OCI-LY7 (cell line): ENCODE measurements at regions not wholly inside any gene's neighbourhood (a gene's known extent, or its start where the extent isn't known, plus 50 kb on each side); places are given as distances from the start of the nearest gene placed in this dataset.

Experiments used
- BruUV-seq: library from RNA; stranded (reverse); fragments of 400-500 nt; replicated peaks from 2 replicates; lab custom pipeline; 2021; lab: Mats Ljungman, UMichigan
- CTCF ChIA-PET: fragments of 300-600 bp; sonication (Branson Sonifier 250); formaldehyde crosslinking; loops from one replicate; lab custom pipeline; 2022; ENCODE audit warnings: antibody characterized with exemption; ENCODE audit not compliant: unreplicated experiment; lab: Charles Lee
- POLR2A ChIA-PET: fragments of 300-600 bp; sonication (Branson Sonifier 250); formaldehyde crosslinking; loops from one replicate; lab custom pipeline; 2022; ENCODE audit warnings: antibody characterized with exemption; lab: Charles Lee
- DNase-seq: peaks from one replicate; pipeline ENCODE4 v3.0.0-alpha.2; 2015; ENCODE audit warnings: low spot score
- H2AFZ ChIP-seq: fragments of 200-600 bp; sonication (generic), shearing (Covaris generic); 2 replicates; pipeline ENCODE4 v1.6.1; 2014; ENCODE audit warnings: mild to moderate bottlenecking, antibody characterized with exemption, low read length, moderate library complexity
- H3K27ac ChIP-seq: fragments of 200-600 bp; sonication (generic); 2 replicates; pipeline ENCODE4 v1.5.1; 2014; ENCODE audit warnings: mixed run types, low read depth, mild to moderate bottlenecking, moderate library complexity, low read length, inconsistent platforms; ENCODE audit not compliant: poor library complexity, severe bottlenecking
- H3K36me3 ChIP-seq: fragments of 200-600 bp; sonication (generic); 2 replicates; pipeline ENCODE4 v1.6.1; 2014; ENCODE audit warnings: mild to moderate bottlenecking, antibody characterized with exemption, low read length, moderate library complexity, mixed read lengths; ENCODE audit not compliant: insufficient read depth
- H3K4me1 ChIP-seq: fragments of 200-600 bp; sonication (generic); 2 replicates; pipeline ENCODE4 v1.5.1; 2014; ENCODE audit warnings: mild to moderate bottlenecking, low read length; ENCODE audit not compliant: insufficient read depth, poor library complexity, severe bottlenecking
- H3K4me2 ChIP-seq: fragments of 200-600 bp; sonication (generic); 2 replicates; pipeline ENCODE4 v1.6.1; 2014; ENCODE audit warnings: mild to moderate bottlenecking, low read length
- H3K4me3 ChIP-seq: fragments of 200-600 bp; sonication (generic); 2 replicates; pipeline ENCODE4 v1.5.1; 2014; ENCODE audit warnings: mild to moderate bottlenecking, low read depth, low read length; ENCODE audit not compliant: poor library complexity, severe bottlenecking
- H3K79me2 ChIP-seq: fragments of 200-600 bp; sonication (generic); 2 replicates; pipeline ENCODE4 v1.6.1; 2016; ENCODE audit warnings: low read depth, mild to moderate bottlenecking, low read length, moderate library complexity, mixed read lengths; ENCODE audit not compliant: insufficient read depth
- H3K9me2 ChIP-seq: fragments of 200-600 bp; sonication (generic); 2 replicates; pipeline ENCODE4 v1.6.1; 2016; ENCODE audit warnings: mild to moderate bottlenecking, low read length, mixed read lengths; ENCODE audit not compliant: insufficient read depth
- H3K9me3 ChIP-seq: fragments of 200-600 bp; sonication (generic); 2 replicates; pipeline ENCODE4 v1.6.1; 2014; ENCODE audit warnings: mild to moderate bottlenecking, mixed run types, low read length, mixed read lengths
- H4K20me1 ChIP-seq: fragments of 200-600 bp; sonication (generic); 2 replicates; pipeline ENCODE4 v1.6.1; 2014; ENCODE audit warnings: mild to moderate bottlenecking, antibody characterized with exemption, low read length, moderate library complexity, mixed read lengths; ENCODE audit not compliant: insufficient read depth
- EZH2phosphoT487 ChIP-seq: fragments of 200-600 bp; sonication (generic); IDR thresholded peaks from 2 replicates; pipeline ENCODE4 v1.6.1; 2018; ENCODE audit warnings: low read depth, borderline replicate concordance, mild to moderate bottlenecking, mixed run types, antibody characterized with exemption, low read length, moderate library complexity, mixed read lengths
- intact Hi-C: fragments of 100-400 bp; cut with micrococcal nuclease; formaldehyde crosslinking; loops from one replicate; pipeline ENCODE4 v1.10.0; 2022; ENCODE audit not compliant: unreplicated experiment
- TF ChIP-seq, protein P1 (sequence below): fragments of 200-600 bp; sonication (generic); conservative IDR thresholded peaks from 2 replicates; pipeline ENCODE4 v1.5.1; 2014; ENCODE audit warnings: mild to moderate bottlenecking, antibody characterized with exemption, low read length, moderate library complexity, mixed read lengths

DNA sequence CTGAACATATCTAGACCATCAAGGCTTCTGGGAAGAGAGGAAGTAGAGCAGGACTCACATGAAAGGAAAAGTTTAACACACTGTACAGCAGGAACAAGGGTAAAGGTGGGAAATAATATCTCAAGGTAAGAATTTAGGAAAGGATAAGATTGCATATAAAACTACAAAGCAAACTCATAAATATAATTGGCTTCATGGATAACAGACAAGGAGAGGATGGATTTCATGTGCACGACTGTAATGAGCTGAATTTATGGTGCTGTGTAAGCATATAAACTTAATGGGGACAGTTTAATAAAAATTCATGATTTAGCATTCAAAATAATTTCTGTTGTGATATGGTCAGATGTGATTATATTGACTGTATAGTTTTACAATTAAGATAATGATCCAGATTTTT lies 298.0 kb downstream of the GXYLT1 start:
- no peaks in the 10 kb centered on the region for H3K9me3 ChIP-seq
- H4K20me1 ChIP-seq, result no peaks in the 10 kb centered on the region
- H3K9me2 ChIP-seq, result no peaks in the 10 kb centered on the region
- H3K4me1 ChIP-seq, result no peaks in the 10 kb centered on the region
- DNase-seq, result no peak
- BruUV-seq, result no TSS peak
- ChIA-PET CTCF (no interaction called here), POLR2A (interaction anchor here (0.5 kb wide), 1 partner anchor 20 kb away, joined by 3 read pairs; no protein-coding TSS in a partner anchor)
- H3K79me2 ChIP-seq, result no peaks in the 10 kb centered on the region
- H3K4me2 ChIP-seq, result no peak overlapping the region
- no peak for TF ChIP-seq EZH2phosphoT487
- TF ChIP-seq, protein P1, sequence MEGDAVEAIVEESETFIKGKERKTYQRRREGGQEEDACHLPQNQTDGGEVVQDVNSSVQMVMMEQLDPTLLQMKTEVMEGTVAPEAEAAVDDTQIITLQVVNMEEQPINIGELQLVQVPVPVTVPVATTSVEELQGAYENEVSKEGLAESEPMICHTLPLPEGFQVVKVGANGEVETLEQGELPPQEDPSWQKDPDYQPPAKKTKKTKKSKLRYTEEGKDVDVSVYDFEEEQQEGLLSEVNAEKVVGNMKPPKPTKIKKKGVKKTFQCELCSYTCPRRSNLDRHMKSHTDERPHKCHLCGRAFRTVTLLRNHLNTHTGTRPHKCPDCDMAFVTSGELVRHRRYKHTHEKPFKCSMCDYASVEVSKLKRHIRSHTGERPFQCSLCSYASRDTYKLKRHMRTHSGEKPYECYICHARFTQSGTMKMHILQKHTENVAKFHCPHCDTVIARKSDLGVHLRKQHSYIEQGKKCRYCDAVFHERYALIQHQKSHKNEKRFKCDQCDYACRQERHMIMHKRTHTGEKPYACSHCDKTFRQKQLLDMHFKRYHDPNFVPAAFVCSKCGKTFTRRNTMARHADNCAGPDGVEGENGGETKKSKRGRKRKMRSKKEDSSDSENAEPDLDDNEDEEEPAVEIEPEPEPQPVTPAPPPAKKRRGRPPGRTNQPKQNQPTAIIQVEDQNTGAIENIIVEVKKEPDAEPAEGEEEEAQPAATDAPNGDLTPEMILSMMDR, result no peak
- no peak overlapping the region for H2AFZ ChIP-seq
- no peak overlapping the region for H3K4me3 ChIP-seq
- no peak overlapping the region for H3K27ac ChIP-seq
- intact Hi-C loops, result no loop called here
- H3K36me3 ChIP-seq, result no peaks in the 10 kb centered on the region

- no peak overlapping the region for H2AFZ ChIP-seq
- no peaks in the 10 kb centered on the region for H3K4me1 ChIP-seq
- TF ChIP-seq, protein P1, result no peak
- no peak for TF ChIP-seq EZH2phosphoT487
- H3K79me2 ChIP-seq, result no peaks in the 10 kb centered on the region
- ChIA-PET POLR2A (no interaction called here), CTCF (no interaction called here)
- no peaks in the 10 kb centered on the region for H4K20me1 ChIP-seq
- BruUV-seq, result no TSS peak
- H3K4me2 ChIP-seq, result no peak overlapping the region
- intact Hi-C loops, result no loop called here
- no peak for DNase-seq
- no peaks in the 10 kb centered on the region for H3K36me3 ChIP-seq
- H3K27ac ChIP-seq, result no peak overlapping the region
- H3K4me3 ChIP-seq, result no peak overlapping the region
- H3K9me3 ChIP-seq, result no peaks in the 10 kb centered on the region
- no peaks in the 10 kb centered on the region for H3K9me2 ChIP-seq
These were observed 308.3 kb downstream of the GXYLT1 start for GRCh38 chr12:41836416-41836815.

- Histone ChIP-seq H4K20me1 (no peaks in the 10 kb centered on the region), H3K79me2 (no peaks in the 10 kb centered on the region), H3K9me2 (no peaks in the 10 kb centered on the region), H3K4me2 (no peak overlapping the region), H3K27ac (no peak overlapping the region), H3K4me3 (no peak overlapping the region), H2AFZ (no peak overlapping the region), H3K36me3 (no peaks in the 10 kb centered on the region), H3K4me1 (no peaks in the 10 kb centered on the region), H3K9me3 (no peaks in the 10 kb centered on the region)
- CTCF ChIA-PET, result no interaction called here
- no peak for DNase-seq
- no TSS peak for BruUV-seq
- TF ChIP-seq, protein P1, result no peak
- TF ChIP-seq EZH2phosphoT487, result no peak
- intact Hi-C loops, result no loop called here
- POLR2A ChIA-PET, result interaction anchor here (0.5 kb wide), 1 partner anchor 448 kb away, joined by 4 read pairs; no protein-coding TSS in a partner anchor
These were observed 309.1 kb downstream of the GXYLT1 start for GRCh38 chr12:41835556-41835955.
